ENCODE measurements at regions not wholly inside any gene's neighbourhood (a gene's known extent, or its start where the extent isn't known, plus 50 kb on each side); places are given as distances from the start of the nearest gene placed in this dataset.

DNA sequence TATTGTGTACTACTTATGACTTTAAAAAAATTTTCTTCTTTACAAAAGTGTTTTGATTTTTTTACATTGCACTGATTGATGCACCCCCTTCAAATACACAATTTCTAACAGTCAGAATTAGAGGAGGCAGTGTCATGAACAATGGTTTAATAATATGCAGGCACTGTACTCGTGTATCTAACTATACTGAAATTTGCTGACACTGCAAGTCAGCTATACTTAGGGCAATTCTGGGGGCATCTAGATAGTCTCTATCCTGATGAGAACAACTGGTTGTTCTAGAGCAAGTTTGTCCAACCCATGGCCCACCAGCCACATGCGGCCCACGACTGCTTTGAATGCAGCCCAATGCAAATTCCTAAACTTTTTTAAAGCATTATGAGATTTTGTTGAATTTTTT, 375.6 kb downstream of the BCKDHB start:
- TF ChIP-seq POLR2A (IDR thresholded peaks at IDR 0.05) (no peak), CTCF (IDR thresholded peaks at IDR 0.05) (no peak)

All from testis (tissue), 2 donors.